ENCODE measurements at regions not wholly inside any gene's neighbourhood (a gene's known extent, or its start where the extent isn't known, plus 50 kb on each side); places are given as distances from the start of the nearest gene placed in this dataset.

DNA sequence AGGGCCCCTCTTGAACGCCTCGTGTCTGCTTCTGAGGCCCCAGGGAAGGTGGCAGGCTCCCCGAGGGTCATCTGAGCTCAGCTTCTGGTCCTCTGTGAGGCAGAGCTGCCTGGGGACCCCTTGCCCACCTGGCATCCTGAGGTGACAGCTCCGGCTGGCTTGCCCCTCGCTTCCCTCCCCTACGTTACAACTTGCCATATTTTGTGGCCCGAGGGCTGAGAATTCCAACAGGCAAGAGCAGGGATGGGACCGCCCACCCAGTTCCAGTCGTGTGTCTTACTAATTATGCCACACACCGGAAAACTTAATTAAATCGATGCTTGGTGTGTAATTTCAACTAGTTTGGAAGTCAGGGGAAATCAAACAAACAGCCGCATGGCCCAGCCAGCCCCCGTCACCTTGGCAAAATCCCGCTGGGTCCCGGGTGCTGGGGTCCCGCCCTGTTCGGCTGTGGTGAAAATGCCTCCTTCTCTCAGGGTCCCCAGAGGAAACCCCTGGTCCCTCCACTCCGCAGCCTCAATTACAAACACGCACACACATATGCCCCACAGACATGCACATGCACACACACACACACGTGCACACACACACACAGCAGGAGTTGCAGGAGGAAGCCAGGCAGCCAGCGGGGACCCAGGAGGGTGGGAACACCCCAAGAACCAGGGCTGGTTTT, 221.0 kb upstream of the IER5L start:
- H3K36me3 ChIP-seq (ENCODE audit: insufficient read depth, low read length, poor library complexity, severe bottlenecking): no peaks in the 10 kb centered on the region
- H3K27me3 ChIP-seq (replicated peaks; ENCODE audit: insufficient read depth, low read depth, low read length, poor library complexity): no peaks in the 10 kb centered on the region
- no TSS peak for BruUV-seq (replicated peaks)
- H3K4me1 ChIP-seq (ENCODE audit: insufficient read depth, low read length, poor library complexity, severe bottlenecking): peaks cover 20% of the 10 kb centered on the region
- no peaks in the 10 kb centered on the region for H3K9me3 ChIP-seq (ENCODE audit: low read depth, low read length, poor library complexity, severe bottlenecking)
- H3K4me3 ChIP-seq (ENCODE audit: low read depth, low read length, poor library complexity, severe bottlenecking): no peak overlapping the region
- no peak for DNase-seq (ENCODE audit: low spot score)
- CTCF ChIA-PET: no interaction called here
- POLR2A ChIA-PET (ENCODE audit: low non-redundant PET): no interaction called here
- H3K27ac ChIP-seq (ENCODE audit: low read depth, low read length, poor library complexity, severe bottlenecking): no peak overlapping the region
- intact Hi-C loops (cut with micrococcal nuclease; ENCODE audit: unreplicated experiment): no loop called here
- no peak for TF ChIP-seq EZH2 (IDR thresholded peaks at IDR 0.05; ENCODE audit: borderline replicate concordance, low read depth, low read length, poor library complexity, severe bottlenecking)
- TF ChIP-seq, protein P1, sequence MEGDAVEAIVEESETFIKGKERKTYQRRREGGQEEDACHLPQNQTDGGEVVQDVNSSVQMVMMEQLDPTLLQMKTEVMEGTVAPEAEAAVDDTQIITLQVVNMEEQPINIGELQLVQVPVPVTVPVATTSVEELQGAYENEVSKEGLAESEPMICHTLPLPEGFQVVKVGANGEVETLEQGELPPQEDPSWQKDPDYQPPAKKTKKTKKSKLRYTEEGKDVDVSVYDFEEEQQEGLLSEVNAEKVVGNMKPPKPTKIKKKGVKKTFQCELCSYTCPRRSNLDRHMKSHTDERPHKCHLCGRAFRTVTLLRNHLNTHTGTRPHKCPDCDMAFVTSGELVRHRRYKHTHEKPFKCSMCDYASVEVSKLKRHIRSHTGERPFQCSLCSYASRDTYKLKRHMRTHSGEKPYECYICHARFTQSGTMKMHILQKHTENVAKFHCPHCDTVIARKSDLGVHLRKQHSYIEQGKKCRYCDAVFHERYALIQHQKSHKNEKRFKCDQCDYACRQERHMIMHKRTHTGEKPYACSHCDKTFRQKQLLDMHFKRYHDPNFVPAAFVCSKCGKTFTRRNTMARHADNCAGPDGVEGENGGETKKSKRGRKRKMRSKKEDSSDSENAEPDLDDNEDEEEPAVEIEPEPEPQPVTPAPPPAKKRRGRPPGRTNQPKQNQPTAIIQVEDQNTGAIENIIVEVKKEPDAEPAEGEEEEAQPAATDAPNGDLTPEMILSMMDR (conservative IDR thresholded peaks at IDR 0.05; ENCODE audit: low read depth, low read length): no peak

DNA sequence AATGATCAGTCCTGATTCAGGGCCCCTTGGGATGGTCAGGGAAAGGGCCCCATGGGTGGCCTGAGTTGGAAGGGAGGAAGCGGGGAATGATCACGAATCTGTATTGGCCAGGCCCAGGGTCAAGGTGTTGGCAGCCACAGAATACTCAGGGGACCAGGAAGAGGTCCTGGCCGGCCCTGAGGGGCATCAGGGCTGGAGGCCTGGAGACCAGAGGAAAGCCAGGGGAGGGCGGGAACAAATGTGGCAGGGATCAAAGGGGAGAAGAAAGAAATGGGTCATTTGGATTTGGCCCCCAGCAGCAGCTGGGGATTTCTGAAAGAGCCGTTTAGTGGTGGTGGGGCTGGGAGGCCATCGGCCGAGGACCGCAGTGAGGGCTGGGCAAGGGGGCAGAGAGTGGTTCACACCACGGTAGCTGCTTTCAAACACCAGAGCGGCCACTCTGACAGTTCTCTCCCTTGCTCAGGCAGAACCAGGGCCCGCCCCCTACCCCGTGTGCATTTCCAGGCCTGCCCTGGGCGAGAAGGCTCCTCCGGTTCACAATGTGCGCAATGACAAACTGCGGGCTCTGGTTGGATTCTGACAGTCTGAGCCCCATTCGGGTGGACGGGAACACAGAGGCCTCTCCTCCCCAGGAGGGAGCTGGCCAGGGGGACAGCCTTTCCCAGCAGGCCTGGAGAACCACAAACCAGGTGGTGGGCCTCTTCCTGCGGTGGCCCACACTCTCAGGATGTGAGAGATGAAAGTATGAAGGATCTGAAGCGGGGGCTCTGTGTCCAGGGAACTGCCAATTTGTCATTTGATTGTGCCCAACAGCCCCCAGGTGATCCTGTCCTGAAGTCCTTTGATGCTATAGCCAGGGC, 220.3 kb upstream of the IER5L start:
- intact Hi-C loops (cut with micrococcal nuclease; ENCODE audit: unreplicated experiment): no loop called here
- Histone ChIP-seq H3K36me3 (ENCODE audit: insufficient read depth, low read length, poor library complexity, severe bottlenecking) (no peaks in the 10 kb centered on the region), H3K27me3 (replicated peaks; ENCODE audit: insufficient read depth, low read depth, low read length, poor library complexity) (no peaks in the 10 kb centered on the region), H3K4me1 (ENCODE audit: insufficient read depth, low read length, poor library complexity, severe bottlenecking) (peaks cover 20% of the 10 kb centered on the region), H3K4me3 (ENCODE audit: low read depth, low read length, poor library complexity, severe bottlenecking) (no peak overlapping the region), H3K27ac (ENCODE audit: low read depth, low read length, poor library complexity, severe bottlenecking) (no peak overlapping the region), H3K9me3 (ENCODE audit: low read depth, low read length, poor library complexity, severe bottlenecking) (no peaks in the 10 kb centered on the region)
- TF ChIP-seq, protein P1 (conservative IDR thresholded peaks at IDR 0.05; ENCODE audit: low read depth, low read length): no peak
- TF ChIP-seq EZH2 (IDR thresholded peaks at IDR 0.05; ENCODE audit: borderline replicate concordance, low read depth, low read length, poor library complexity, severe bottlenecking): no peak
- ChIA-PET CTCF (no interaction called here), POLR2A (ENCODE audit: low non-redundant PET) (no interaction called here)
- no peak for DNase-seq (ENCODE audit: low spot score)
- BruUV-seq (replicated peaks): no TSS peak

- no peak overlapping the region for H3K4me3 ChIP-seq (ENCODE audit: low read depth, low read length, poor library complexity, severe bottlenecking)
- no peaks in the 10 kb centered on the region for H3K27me3 ChIP-seq (replicated peaks; ENCODE audit: insufficient read depth, low read depth, low read length, poor library complexity)
- no peak overlapping the region for H3K27ac ChIP-seq (ENCODE audit: low read depth, low read length, poor library complexity, severe bottlenecking)
- BruUV-seq (replicated peaks): no TSS peak
- no peak for DNase-seq (ENCODE audit: low spot score)
- POLR2A ChIA-PET (ENCODE audit: low non-redundant PET): no interaction called here
- CTCF ChIA-PET: no interaction called here
- TF ChIP-seq, protein P1 (conservative IDR thresholded peaks at IDR 0.05; ENCODE audit: low read depth, low read length): no peak
- TF ChIP-seq EZH2 (IDR thresholded peaks at IDR 0.05; ENCODE audit: borderline replicate concordance, low read depth, low read length, poor library complexity, severe bottlenecking): no peak
- no peaks in the 10 kb centered on the region for H3K9me3 ChIP-seq (ENCODE audit: low read depth, low read length, poor library complexity, severe bottlenecking)
- peaks cover 15% of the 10 kb centered on the region for H3K4me1 ChIP-seq (ENCODE audit: insufficient read depth, low read length, poor library complexity, severe bottlenecking)
- H3K36me3 ChIP-seq (ENCODE audit: insufficient read depth, low read length, poor library complexity, severe bottlenecking): no peaks in the 10 kb centered on the region
- intact Hi-C loops (cut with micrococcal nuclease; ENCODE audit: unreplicated experiment): no loop called here
These were observed 219.3 kb upstream of the IER5L start for GRCh38 chr9:129397335-129397734.
